ENCODE measurements at regions not wholly inside any gene's neighbourhood (a gene's known extent, or its start where the extent isn't known, plus 50 kb on each side); places are given as distances from the start of the nearest gene placed in this dataset.

DNA sequence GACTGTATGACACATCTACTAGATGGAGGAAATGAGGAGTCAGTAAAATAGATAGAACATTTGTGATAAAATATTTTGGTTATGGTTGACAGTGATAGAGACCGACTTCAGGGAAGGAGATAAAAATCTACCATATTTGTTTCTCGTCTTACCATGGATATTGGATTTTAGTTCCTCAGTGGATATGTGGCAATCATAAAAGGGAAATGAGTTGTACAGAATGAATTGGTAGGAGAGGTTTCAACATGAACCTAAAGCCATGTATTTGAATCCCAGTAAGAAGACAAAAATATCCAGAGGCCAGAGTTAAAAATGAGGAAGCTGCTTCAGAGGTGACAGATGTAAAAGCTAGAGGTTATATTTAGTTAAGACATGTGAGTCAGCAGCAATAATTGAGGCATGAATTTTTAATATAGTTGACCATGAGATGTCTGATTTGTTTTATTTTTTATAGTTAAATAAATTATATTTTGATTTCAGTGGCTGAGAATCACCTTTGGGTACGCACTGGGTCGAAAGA, 480.4 kb upstream of the TUSC1 start:
- TF ChIP-seq CTCF (IDR thresholded peaks at IDR 0.05; ENCODE audit: low read depth, low read length), result no peak
- DNase-seq (ENCODE audit: low read depth, low spot score), result no peak
- in situ Hi-C loops (cut with HindIII; ENCODE audit: low sequenced_read_pairs), result no loop called here
- no peak overlapping the region for H3K4me3 ChIP-seq (ENCODE audit: low read depth, low read length)

DNA sequence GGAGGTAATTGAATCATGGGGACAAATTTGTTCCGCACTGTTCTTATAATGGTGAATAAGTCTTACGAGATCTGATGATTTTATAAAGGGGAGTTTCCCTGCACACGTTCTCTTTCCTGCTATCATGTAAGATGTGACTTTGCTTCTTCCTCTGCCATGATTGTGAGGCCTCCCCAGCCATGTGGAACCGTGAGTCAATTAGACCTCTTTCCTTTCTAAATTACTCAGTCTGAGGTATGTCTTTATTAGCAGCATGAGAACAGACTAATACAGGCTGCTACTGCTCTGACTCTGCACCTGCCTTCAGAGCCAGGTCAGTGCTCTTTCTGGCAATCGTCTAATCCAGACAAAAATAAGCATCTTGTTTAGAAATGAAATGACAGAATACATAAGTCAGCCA, 479.2 kb upstream of the TUSC1 start:
- H3K4me3 ChIP-seq (ENCODE audit: low read depth, low read length), result no peak overlapping the region
- TF ChIP-seq CTCF (IDR thresholded peaks at IDR 0.05; ENCODE audit: low read depth, low read length), result no peak
- no peak for DNase-seq (ENCODE audit: low read depth, low spot score)
- in situ Hi-C loops (cut with HindIII; ENCODE audit: low sequenced_read_pairs), result no loop called here

DNA sequence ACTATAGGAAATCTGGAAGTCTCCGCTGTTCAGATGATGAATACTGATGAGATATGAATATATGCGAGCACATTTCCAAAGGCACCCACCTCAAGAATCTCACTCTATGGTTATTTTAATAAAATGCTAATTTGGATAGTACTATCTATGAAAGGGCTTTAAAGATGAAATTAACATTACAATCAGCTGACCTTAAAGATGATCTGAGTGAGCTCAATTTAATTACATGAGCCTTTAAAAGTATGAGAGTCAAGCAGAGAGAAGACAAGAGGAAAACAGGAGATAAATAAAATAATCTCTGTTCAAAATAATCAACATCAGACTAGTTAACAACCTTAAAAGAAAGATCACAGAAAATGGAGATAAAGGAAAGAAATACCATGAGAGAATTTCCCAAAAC, 474.1 kb upstream of the TUSC1 start:
- no peak overlapping the region for H3K4me3 ChIP-seq (ENCODE audit: low read depth, low read length)
- no peak for DNase-seq (ENCODE audit: low read depth, low spot score)
- in situ Hi-C loops (cut with HindIII; ENCODE audit: low sequenced_read_pairs), result no loop called here
- TF ChIP-seq CTCF (IDR thresholded peaks at IDR 0.05; ENCODE audit: low read depth, low read length), result no peak

GRCh38 chr9:26148128-26148527, 469.9 kb upstream of the TUSC1 start:
- in situ Hi-C loops (cut with HindIII; ENCODE audit: low sequenced_read_pairs), result no loop called here
- no peak for TF ChIP-seq CTCF (IDR thresholded peaks at IDR 0.05; ENCODE audit: low read depth, low read length)
- DNase-seq (ENCODE audit: low read depth, low spot score), result no peak
- H3K4me3 ChIP-seq (ENCODE audit: low read depth, low read length), result no peak overlapping the region

- DNase-seq (ENCODE audit: low read depth, low spot score), result no peak
- TF ChIP-seq CTCF (IDR thresholded peaks at IDR 0.05; ENCODE audit: low read depth, low read length), result no peak
- H3K4me3 ChIP-seq (ENCODE audit: low read depth, low read length), result no peak overlapping the region
- in situ Hi-C loops (cut with HindIII; ENCODE audit: low sequenced_read_pairs), result no loop called here
These were observed 467.7 kb upstream of the TUSC1 start for GRCh38 chr9:26145938-26146337.

DNA sequence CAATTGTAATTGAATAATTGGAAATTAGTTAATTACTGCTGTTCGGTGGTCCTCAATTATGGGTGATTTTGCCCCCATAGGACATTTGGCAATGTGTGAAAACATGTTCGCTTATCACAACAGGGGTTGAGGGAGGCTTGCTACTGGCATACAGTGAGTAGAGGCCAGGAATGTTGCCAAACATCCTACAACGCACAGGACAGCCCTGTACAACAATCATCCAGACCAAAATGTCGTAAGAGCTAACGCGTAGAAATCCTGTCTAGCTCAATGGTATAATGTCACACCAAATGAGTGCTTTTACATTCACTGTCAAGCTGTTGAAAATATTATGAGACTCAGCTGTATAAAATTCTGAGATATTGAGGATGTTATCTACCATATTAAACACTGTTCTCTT, 464.4 kb upstream of the TUSC1 start:
- TF ChIP-seq CTCF (IDR thresholded peaks at IDR 0.05; ENCODE audit: low read depth, low read length), result no peak
- no peak for DNase-seq (ENCODE audit: low read depth, low spot score)
- in situ Hi-C loops (cut with HindIII; ENCODE audit: low sequenced_read_pairs), result no loop called here
- no peak overlapping the region for H3K4me3 ChIP-seq (ENCODE audit: low read depth, low read length)

DNA sequence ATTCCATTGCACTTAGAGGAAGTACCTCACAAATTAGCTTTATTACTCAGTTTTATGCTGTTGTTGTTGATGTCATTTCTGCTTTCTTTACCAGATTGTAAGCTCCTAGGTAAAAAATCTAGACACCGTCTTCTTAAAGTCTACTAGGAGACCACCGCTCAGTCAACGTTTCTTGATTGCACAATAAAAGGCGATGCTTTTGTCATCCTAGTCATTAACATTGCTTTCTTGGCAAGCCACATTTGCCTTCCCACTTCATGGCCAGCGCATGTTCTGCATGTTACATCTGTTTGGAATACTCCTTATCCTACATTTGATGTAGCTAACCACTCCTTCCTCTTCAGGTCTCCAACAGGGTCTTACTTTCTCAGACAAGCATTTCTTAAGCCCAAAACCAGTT, 464.0 kb upstream of the TUSC1 start:
- DNase-seq (ENCODE audit: low read depth, low spot score), result no peak
- in situ Hi-C loops (cut with HindIII; ENCODE audit: low sequenced_read_pairs), result no loop called here
- H3K4me3 ChIP-seq (ENCODE audit: low read depth, low read length), result no peak overlapping the region
- TF ChIP-seq CTCF (IDR thresholded peaks at IDR 0.05; ENCODE audit: low read depth, low read length), result no peak
